ENCODE measurements at regions not wholly inside any gene's neighbourhood (a gene's known extent, or its start where the extent isn't known, plus 50 kb on each side); places are given as distances from the start of the nearest gene placed in this dataset.
"Not testable (repeated sequence)": the region's sequence is repeated elsewhere in the genome, so short reads cannot be mapped to it uniquely, and the experiment has no call there.

DNA sequence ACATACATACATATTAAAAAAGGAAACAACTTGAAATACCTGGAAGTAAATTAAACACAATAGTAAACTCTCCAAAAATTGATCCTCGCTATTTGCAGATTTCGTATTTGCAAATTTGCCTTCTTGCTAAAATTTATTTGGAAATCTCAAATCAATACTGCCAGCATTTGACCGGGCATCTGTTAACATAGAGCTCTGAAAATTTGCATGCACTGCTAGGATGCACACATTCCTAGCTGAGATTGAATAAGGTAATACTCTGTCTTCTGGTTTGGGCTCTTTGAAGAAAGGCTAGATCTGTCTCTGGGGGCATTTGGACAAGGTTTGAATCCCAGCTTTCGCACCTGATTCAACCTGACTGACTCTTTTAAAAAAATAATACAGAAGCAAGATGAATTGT is 729.1 kb upstream of the MGAT4C start:
- no peaks in the 10 kb centered on the region for H3K27me3 Mint-ChIP-seq (ENCODE audit: unreplicated experiment)
- TF ChIP-seq CTCF (IDR thresholded peaks at IDR 0.05; ENCODE audit: unreplicated experiment), result no peak
- DNase-seq, result no peak
- H3K36me3 Mint-ChIP-seq (ENCODE audit: insufficient read depth, unreplicated experiment), result no peaks in the 10 kb centered on the region
- BruUV-seq (replicated peaks), result no TSS peak
- no peak overlapping the region for H3K27ac Mint-ChIP-seq (ENCODE audit: unreplicated experiment)
- intact Hi-C loops (cut with micrococcal nuclease; ENCODE audit: unreplicated experiment), result no loop called here
- H3K4me3 Mint-ChIP-seq (ENCODE audit: low read depth, unreplicated experiment), result no peak overlapping the region
- CTCF ChIA-PET, result interaction anchor here (0.7 kb wide), 1 partner anchor 29 kb away, joined by 4 read pairs; no protein-coding TSS in a partner anchor
- no peaks in the 10 kb centered on the region for H3K9me3 Mint-ChIP-seq (ENCODE audit: low read depth, unreplicated experiment)
- no peaks in the 10 kb centered on the region for H3K4me1 Mint-ChIP-seq (ENCODE audit: low read depth, unreplicated experiment)

- intact Hi-C loops (cut with micrococcal nuclease; ENCODE audit: unreplicated experiment); H3K9me3 Mint-ChIP-seq (ENCODE audit: low read depth, unreplicated experiment); H3K27me3 Mint-ChIP-seq (ENCODE audit: unreplicated experiment); H3K4me3 Mint-ChIP-seq (ENCODE audit: low read depth, unreplicated experiment); H3K27ac Mint-ChIP-seq (ENCODE audit: unreplicated experiment); H3K36me3 Mint-ChIP-seq (ENCODE audit: insufficient read depth, unreplicated experiment); BruUV-seq (replicated peaks); CTCF ChIA-PET; H3K4me1 Mint-ChIP-seq (ENCODE audit: low read depth, unreplicated experiment); DNase-seq: not testable (repeated sequence)
These were observed 714.4 kb upstream of the MGAT4C start for GRCh38 chr12:86970595-86970994.

DNA sequence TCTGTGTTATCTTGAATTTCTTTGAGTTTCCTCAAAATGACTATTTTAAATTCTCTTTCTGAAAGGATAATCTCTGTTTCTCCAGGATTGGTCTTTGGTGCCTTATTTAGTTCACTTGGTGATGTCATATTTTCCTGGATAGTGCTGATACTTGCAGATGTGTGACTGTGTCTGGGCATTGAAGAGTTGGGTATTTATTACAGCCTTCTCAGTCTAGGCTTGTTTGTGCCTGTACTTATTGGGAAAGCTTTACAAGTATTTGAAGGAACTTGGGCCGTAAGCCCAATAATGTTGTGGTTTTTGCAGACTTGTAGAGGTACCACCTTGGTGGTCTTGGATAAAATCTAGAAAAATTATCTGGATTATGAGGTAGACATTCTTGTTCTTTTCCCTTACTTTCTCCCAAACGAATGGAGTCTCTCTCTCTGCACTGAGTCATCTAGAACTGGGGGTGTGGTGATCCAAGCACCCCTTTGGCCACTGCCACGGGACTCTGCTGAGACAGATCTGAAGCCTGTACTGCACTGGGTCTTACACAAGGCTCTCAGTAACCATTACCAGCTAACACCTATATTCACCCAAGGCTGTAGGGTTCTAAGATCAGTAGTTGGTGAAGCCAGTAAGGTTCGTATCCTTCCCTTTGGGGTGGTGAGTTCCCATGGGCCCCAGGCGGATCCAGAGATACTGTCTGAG is 703.7 kb upstream of the MGAT4C start:
- TF ChIP-seq CTCF (IDR thresholded peaks at IDR 0.05; ENCODE audit: unreplicated experiment), result no peak
- no peaks in the 10 kb centered on the region for H3K36me3 Mint-ChIP-seq (ENCODE audit: insufficient read depth, unreplicated experiment)
- H3K27ac Mint-ChIP-seq (ENCODE audit: unreplicated experiment), result no peak overlapping the region
- intact Hi-C loops (cut with micrococcal nuclease; ENCODE audit: unreplicated experiment), result no loop called here
- peaks cover 6% of the 10 kb centered on the region for H3K9me3 Mint-ChIP-seq (ENCODE audit: low read depth, unreplicated experiment)
- no peaks in the 10 kb centered on the region for H3K4me1 Mint-ChIP-seq (ENCODE audit: low read depth, unreplicated experiment)
- CTCF ChIA-PET, result no interaction called here
- H3K4me3 Mint-ChIP-seq (ENCODE audit: low read depth, unreplicated experiment), result no peak overlapping the region
- no peaks in the 10 kb centered on the region for H3K27me3 Mint-ChIP-seq (ENCODE audit: unreplicated experiment)
- no TSS peak for BruUV-seq (replicated peaks)
- no peak for DNase-seq

GRCh38 chr12:86950444-86950843 is 694.3 kb upstream of the MGAT4C start:
- H3K4me1 Mint-ChIP-seq (ENCODE audit: low read depth, unreplicated experiment), result no peaks in the 10 kb centered on the region
- DNase-seq, result no peak
- no peaks in the 10 kb centered on the region for H3K9me3 Mint-ChIP-seq (ENCODE audit: low read depth, unreplicated experiment)
- H3K27me3 Mint-ChIP-seq (ENCODE audit: unreplicated experiment), result no peaks in the 10 kb centered on the region
- no TSS peak for BruUV-seq (replicated peaks)
- no peak overlapping the region for H3K27ac Mint-ChIP-seq (ENCODE audit: unreplicated experiment)
- TF ChIP-seq CTCF (IDR thresholded peaks at IDR 0.05; ENCODE audit: unreplicated experiment), result no peak
- no peaks in the 10 kb centered on the region for H3K36me3 Mint-ChIP-seq (ENCODE audit: insufficient read depth, unreplicated experiment)
- CTCF ChIA-PET, result no interaction called here
- intact Hi-C loops (cut with micrococcal nuclease; ENCODE audit: unreplicated experiment), result no loop called here
- no peak overlapping the region for H3K4me3 Mint-ChIP-seq (ENCODE audit: low read depth, unreplicated experiment)

GRCh38 chr12:86950043-86950442 is 693.9 kb upstream of the MGAT4C start:
- Mint-ChIP-seq H3K36me3 (ENCODE audit: insufficient read depth, unreplicated experiment) (no peaks in the 10 kb centered on the region), H3K4me1 (ENCODE audit: low read depth, unreplicated experiment) (no peaks in the 10 kb centered on the region)

More at GRCh38 chr12:86950043-86950442, 693.9 kb upstream of the MGAT4C start:
- no TSS peak for BruUV-seq (replicated peaks)
- no peak overlapping the region for H3K27ac Mint-ChIP-seq (ENCODE audit: unreplicated experiment)
- TF ChIP-seq CTCF (IDR thresholded peaks at IDR 0.05; ENCODE audit: unreplicated experiment), result no peak
- no peaks in the 10 kb centered on the region for H3K9me3 Mint-ChIP-seq (ENCODE audit: low read depth, unreplicated experiment)
- DNase-seq, result no peak
- no peak overlapping the region for H3K4me3 Mint-ChIP-seq (ENCODE audit: low read depth, unreplicated experiment)
- CTCF ChIA-PET, result no interaction called here
- intact Hi-C loops (cut with micrococcal nuclease; ENCODE audit: unreplicated experiment), result no loop called here
- no peaks in the 10 kb centered on the region for H3K27me3 Mint-ChIP-seq (ENCODE audit: unreplicated experiment)
